Epidermal melanocyte (primary cell): ENCODE measurements at regions not wholly inside any gene's neighbourhood (a gene's known extent, or its start where the extent isn't known, plus 50 kb on each side); places are given as distances from the start of the nearest gene placed in this dataset.

Experiments used
- DNase-seq: peaks from one replicate; pipeline ENCODE4 v3.0.0; 2011; ENCODE audit warnings: low spot score; ENCODE audit not compliant: insufficient read length

- DNase-seq: no peak
These were observed 236.8 kb upstream of the MVB12B start for GRCh38 chr9:126089789-126090188.

- DNase-seq: no peak
These were observed 232.9 kb upstream of the MVB12B start for GRCh38 chr9:126093771-126094170.

- DNase-seq: no peak
These were observed 231.0 kb upstream of the MVB12B start for GRCh38 chr9:126095546-126096190.

GRCh38 chr9:126096340-126096739 is 230.3 kb upstream of the MVB12B start:
- DNase-seq: no peak

- DNase-seq: no peak
These were observed 228.9 kb upstream of the MVB12B start for GRCh38 chr9:126097679-126098078.

GRCh38 chr9:126106404-126106803 is 220.2 kb upstream of the MVB12B start:
- DNase-seq: no peak

GRCh38 chr9:126107693-126108092 is 218.9 kb upstream of the MVB12B start:
- DNase-seq: no peak

- peak; percentile 26 for DNase-seq
These were observed 218.4 kb upstream of the MVB12B start for GRCh38 chr9:126108240-126108639.

- DNase-seq: no peak
These were observed 217.1 kb upstream of the MVB12B start for GRCh38 chr9:126109575-126109974.

GRCh38 chr9:126111556-126111955 is 215.1 kb upstream of the MVB12B start:
- DNase-seq: no peak

GRCh38 chr9:126112135-126112720 is 214.4 kb upstream of the MVB12B start:
- DNase-seq: no peak

GRCh38 chr9:126113176-126113575 is 213.5 kb upstream of the MVB12B start:
- no peak for DNase-seq

GRCh38 chr9:126113756-126114408 is 212.7 kb upstream of the MVB12B start:
- no peak for DNase-seq

GRCh38 chr9:126114409-126114760 is 212.2 kb upstream of the MVB12B start:
- no peak for DNase-seq

GRCh38 chr9:126114850-126115460 is 211.7 kb upstream of the MVB12B start:
- no peak for DNase-seq

- DNase-seq: no peak
These were observed 210.1 kb upstream of the MVB12B start for GRCh38 chr9:126116351-126117157.

GRCh38 chr9:126117158-126117425 is 209.5 kb upstream of the MVB12B start:
- DNase-seq: no peak

GRCh38 chr9:126117631-126118030 is 209.0 kb upstream of the MVB12B start:
- DNase-seq: no peak

GRCh38 chr9:126119731-126120130 is 206.9 kb upstream of the MVB12B start:
- DNase-seq: no peak

GRCh38 chr9:126122901-126123616 is 203.6 kb upstream of the MVB12B start:
- DNase-seq: no peak

- no peak for DNase-seq
These were observed 202.7 kb upstream of the MVB12B start for GRCh38 chr9:126123927-126124326.
